T-helper 17 cell (primary cell): ENCODE measurements at regions not wholly inside any gene's neighbourhood (a gene's known extent, or its start where the extent isn't known, plus 50 kb on each side); places are given as distances from the start of the nearest gene placed in this dataset.
A peak's percentile ranks its signal among the peaks of the same experiment; 100 is the strongest.

Experiments used
- ATAC-seq: fragments of 150-1000 bp; cut with Tn5 transposase; 2 replicates; pipeline ENCODE4 v1.10.0; 2021; ENCODE audit warnings: mild to moderate bottlenecking, moderate library complexity
- DNase-seq, 3 donors: peaks; one replicate each; pipeline versions ENCODE4 v3.0.0 to v3.0.0-alpha.2; 2020 to 2021
- H3K9me3 ChIP-seq: one replicate; pipeline ENCODE4 v1.7.0; 2013; ENCODE audit warnings: low read length, mild to moderate bottlenecking; ENCODE audit not compliant: control insufficient read depth, poor library complexity, severe bottlenecking
- H3K27ac Mint-ChIP-seq: one replicate; pipeline ENCODE4 v1.8.0; 2022; ENCODE audit warnings: mild to moderate bottlenecking, moderate library complexity, mixed read lengths
- H3K27me3 Mint-ChIP-seq: one replicate; pipeline ENCODE4 v1.8.0; 2022; ENCODE audit warnings: mixed read lengths
- H3K36me3 Mint-ChIP-seq: one replicate; pipeline ENCODE4 v1.8.0; 2022; ENCODE audit warnings: low read depth, mixed read lengths
- H3K4me1 Mint-ChIP-seq: one replicate; pipeline ENCODE4 v1.8.0; 2022; ENCODE audit warnings: mild to moderate bottlenecking, mixed read lengths
- H3K4me3 Mint-ChIP-seq: one replicate; pipeline ENCODE4 v1.8.0; 2022; ENCODE audit warnings: mild to moderate bottlenecking, moderate library complexity, mixed read lengths

DNA sequence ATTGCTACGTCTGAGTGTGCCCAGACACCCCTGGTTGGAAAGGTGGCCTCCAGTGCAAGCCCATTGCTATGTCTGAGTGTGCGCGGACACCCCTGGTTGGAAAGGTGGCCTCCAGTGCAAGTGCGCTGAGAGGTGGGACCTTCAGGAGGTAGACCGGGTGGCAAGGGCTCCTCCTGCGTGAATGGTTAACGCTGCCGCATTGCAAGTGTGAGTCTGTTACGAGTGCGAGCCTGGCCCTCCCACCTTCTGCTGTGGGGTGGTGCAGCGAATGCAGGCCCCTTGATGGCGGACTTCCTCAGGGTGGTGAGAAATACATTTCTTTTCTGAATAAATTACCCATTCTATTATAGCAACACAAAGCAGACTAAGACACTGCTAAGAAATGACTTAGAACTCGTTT lies 208.8 kb downstream of the DLL1 start:
- H3K36me3 Mint-ChIP-seq = no peaks in the 10 kb centered on the region
- H3K4me3 Mint-ChIP-seq = no peak overlapping the region
- H3K9me3 ChIP-seq = no peaks in the 10 kb centered on the region
- no peaks in the 10 kb centered on the region for H3K27me3 Mint-ChIP-seq
- H3K4me1 Mint-ChIP-seq = peaks cover 10% of the 10 kb centered on the region
- ATAC-seq (no peak), DNase-seq (peak in 1 of 3 donors; percentile 5)
- H3K27ac Mint-ChIP-seq = no peak overlapping the region

DNA sequence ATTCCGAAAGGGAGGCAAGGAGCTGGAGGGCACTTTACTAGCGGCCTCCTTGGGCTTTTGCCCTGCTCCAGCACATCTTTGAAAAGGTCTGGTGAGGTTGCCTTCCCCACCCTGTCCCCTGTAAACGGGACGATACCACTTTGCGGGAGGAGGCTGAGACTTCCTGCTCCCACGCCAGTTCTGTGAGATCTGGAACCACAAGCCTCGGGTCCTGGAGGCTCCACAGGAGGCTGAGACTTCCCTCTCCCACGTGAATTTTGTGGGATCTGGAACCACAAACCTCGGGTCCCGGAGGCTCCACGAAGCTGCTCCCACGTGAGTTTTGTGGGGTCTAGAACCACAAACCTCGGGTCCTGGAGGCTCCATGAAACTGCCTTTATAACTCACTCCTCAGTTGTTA lies 209.3 kb downstream of the DLL1 start:
- Mint-ChIP-seq H3K27ac (no peak overlapping the region), H3K36me3 (no peaks in the 10 kb centered on the region), H3K4me3 (no peak overlapping the region), H3K27me3 (no peaks in the 10 kb centered on the region), H3K4me1 (peaks cover 10% of the 10 kb centered on the region)
- no peak for ATAC-seq
- peak in 1 of 3 donors; percentile 5 for DNase-seq
- H3K9me3 ChIP-seq = no peaks in the 10 kb centered on the region

DNA sequence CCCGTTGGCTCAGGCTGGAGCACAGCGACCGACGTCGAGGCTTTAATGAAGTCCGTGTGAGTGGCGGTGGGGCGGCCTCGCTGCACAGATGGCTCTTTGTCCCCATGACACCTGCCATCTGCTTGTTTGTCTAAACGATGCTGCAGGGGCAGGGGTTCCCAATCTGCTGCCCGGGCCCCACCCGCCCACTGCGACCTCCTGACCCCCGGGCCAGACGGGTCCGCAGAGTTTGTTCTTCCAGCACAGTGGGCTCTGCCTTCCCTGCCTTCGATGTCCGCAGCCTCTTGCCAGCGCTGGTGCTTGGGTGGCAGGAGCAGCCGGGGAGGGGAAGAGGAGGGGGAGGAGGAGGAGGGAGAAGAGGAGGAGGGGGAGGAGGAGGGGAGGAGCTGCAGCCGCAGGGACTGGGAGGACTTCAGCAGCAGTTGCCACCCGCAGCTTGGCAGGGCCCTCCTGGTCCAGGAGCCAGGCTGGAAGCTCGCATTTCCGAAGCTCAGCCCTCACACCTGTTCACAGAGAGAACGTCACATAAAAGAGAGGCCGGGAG lies 210.0 kb downstream of the DLL1 start:
- peak in 1 of 3 donors; percentile 3 for DNase-seq

DNA sequence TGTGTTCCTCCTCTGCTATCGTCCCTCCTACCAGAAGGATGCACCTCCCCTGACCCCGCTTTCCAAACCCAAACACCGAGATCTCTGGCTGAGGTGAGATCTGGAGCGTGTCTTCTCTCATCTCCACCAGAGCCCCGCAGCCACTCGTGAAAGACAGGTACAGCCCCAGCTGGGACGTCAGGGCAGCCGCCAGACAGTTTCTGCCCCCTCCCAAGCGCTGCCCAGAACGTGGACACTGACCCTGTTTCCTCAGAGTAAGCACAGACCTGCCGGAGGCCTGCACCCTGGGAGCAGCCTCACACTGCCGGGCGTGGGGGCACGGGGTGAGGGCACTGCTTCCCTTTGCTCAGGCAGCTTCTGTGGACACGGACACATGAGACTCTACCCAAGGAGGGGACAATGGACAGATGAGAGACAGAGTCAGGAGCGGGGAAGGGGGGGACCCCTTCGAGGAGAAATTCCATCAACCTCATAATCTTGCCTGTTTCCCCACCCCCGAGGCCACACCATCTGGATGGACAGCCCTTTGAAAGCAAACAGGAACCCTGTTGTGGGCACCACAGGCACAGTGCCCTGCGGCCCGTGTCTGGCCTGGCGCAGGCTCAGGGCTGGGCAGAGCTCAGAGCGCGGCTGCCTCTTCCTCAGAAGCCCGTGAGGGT lies 210.6 kb downstream of the DLL1 start:
- Mint-ChIP-seq H3K36me3 (no peaks in the 10 kb centered on the region), H3K4me1 (peaks cover 3% of the 10 kb centered on the region), H3K27me3 (no peaks in the 10 kb centered on the region), H3K27ac (no peak overlapping the region), H3K4me3 (no peak overlapping the region)
- H3K9me3 ChIP-seq = no peaks in the 10 kb centered on the region
- no peak for ATAC-seq
- peak in 1 of 3 donors; percentile 2 for DNase-seq

More for the DNA sequence above, 210.0 kb downstream of the DLL1 start:
- no peaks in the 10 kb centered on the region for H3K36me3 Mint-ChIP-seq
- no peaks in the 10 kb centered on the region for H3K27me3 Mint-ChIP-seq
- no peaks in the 10 kb centered on the region for H3K9me3 ChIP-seq
- ATAC-seq = no peak
- no peak overlapping the region for H3K4me3 Mint-ChIP-seq
- H3K27ac Mint-ChIP-seq = no peak overlapping the region
- H3K4me1 Mint-ChIP-seq = peaks cover 5% of the 10 kb centered on the region

DNA sequence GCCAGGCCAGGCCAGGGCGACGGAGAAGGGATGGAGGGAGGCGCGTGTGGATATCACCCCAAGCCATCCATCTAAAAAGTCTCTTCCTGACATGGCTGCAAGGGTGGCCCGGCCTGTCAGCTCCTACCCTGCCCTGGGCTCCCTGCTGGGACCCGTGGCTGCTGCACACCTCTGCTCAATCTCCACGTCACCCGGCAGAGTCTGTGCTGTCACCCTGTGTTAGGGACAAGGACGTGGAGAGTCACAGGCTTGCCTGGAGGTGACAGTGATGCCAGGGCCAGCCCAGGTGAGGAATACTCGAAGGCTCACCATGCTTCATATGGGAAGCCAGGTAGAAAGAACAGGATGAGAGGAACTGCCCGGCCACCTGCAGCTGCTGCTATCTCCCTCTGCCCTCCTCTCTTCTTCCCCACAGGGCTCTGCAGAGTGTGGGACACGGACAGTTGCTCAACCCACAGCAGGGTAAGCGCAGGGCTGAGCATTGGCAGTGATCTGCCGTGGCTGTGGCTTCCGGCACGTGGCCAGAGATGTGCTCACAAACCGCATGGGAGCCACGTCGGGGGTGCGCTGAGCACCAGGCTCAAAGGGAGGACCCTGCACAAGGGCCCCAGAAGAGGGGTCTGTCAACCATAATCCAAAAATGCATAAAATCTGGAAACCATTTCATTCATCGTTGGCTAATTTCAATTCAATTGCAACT lies 214.3 kb downstream of the DLL1 start:
- no peak for DNase-seq
- Mint-ChIP-seq H3K27ac (no peak overlapping the region), H3K4me1 (no peaks in the 10 kb centered on the region), H3K27me3 (peaks cover 10% of the 10 kb centered on the region), H3K36me3 (no peaks in the 10 kb centered on the region), H3K4me3 (no peak overlapping the region)
- no peaks in the 10 kb centered on the region for H3K9me3 ChIP-seq
- ATAC-seq = no peak

DNA sequence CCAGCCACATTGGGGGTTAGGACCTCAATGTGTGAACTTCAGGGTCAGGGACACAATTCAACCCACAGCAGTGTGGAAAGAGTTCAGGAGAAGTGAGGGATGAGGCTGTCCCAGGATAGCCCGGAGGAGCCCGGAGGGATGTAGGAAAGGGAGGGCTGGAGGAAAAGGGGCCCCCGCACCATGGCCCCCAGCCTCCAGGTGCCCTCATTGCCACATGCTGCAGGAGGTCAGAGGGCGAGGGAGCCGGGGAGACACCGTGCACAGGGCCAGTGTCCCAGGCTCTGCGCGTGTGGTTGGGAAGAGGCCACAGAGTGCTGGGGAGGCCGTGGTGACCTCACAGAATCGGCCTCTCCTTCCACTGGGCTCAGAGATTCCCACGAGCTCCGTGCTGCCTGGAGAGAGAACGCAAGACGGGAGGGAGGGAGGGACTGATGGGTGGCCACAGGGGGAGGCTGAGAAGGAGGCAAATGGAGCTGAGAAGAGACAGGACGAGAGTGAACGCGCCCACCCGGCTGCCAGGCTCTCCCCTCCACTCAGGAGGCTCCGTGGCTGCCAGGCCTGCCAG lies 215.1 kb downstream of the DLL1 start:
- no peak overlapping the region for H3K27ac Mint-ChIP-seq
- H3K36me3 Mint-ChIP-seq = no peaks in the 10 kb centered on the region
- no peaks in the 10 kb centered on the region for H3K4me1 Mint-ChIP-seq
- H3K27me3 Mint-ChIP-seq = peaks cover 10% of the 10 kb centered on the region
- H3K4me3 Mint-ChIP-seq = no peak overlapping the region
- ATAC-seq (no peak), DNase-seq (no peak)
- H3K9me3 ChIP-seq = no peaks in the 10 kb centered on the region

DNA sequence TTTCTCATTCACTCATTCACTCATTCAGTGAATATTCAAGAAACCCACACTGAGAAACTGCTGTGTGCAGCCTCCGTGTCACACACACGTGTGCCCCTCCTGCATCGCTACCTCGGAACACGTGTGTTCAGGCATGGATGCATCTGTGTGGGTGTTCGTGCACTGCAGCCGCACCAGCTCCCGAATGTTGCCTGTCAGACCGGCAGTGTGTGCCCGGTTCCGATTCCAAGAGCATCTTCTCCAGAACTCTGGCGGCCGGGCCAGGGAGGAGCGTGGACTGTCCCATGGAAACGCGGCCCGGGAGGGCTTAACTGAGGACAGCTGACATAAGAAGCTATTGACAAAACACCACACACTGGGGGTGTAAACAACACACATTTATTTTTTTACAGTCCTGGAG lies 216.0 kb downstream of the DLL1 start:
- H3K27me3 Mint-ChIP-seq = peaks cover 10% of the 10 kb centered on the region
- H3K36me3 Mint-ChIP-seq = no peaks in the 10 kb centered on the region
- peaks cover 3% of the 10 kb centered on the region for H3K9me3 ChIP-seq
- H3K27ac Mint-ChIP-seq = no peak overlapping the region
- no peak overlapping the region for H3K4me3 Mint-ChIP-seq
- no peak for DNase-seq
- no peaks in the 10 kb centered on the region for H3K4me1 Mint-ChIP-seq
- ATAC-seq = no peak

DNA sequence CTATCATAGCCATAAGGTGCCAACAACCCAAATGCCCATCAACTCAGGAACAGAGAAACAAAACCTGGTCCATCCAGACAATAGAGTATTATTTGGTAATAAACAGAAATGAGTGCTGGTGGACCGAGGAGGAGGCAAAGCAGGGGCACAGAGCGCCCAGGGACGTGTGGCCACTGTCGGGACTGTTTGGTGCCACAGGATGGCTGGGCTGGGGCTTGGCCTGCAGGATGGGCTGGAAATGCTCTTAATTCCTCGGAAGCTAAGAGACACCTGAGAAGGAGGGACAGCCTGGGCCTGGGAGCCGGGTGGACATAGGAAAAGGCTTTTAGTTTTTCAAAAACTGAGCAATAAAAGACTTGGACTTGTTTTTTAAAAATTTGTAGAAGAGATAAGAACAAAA lies 216.4 kb downstream of the DLL1 start:
- Mint-ChIP-seq H3K27ac (no peak overlapping the region), H3K4me3 (no peak overlapping the region), H3K27me3 (peaks cover 10% of the 10 kb centered on the region), H3K4me1 (no peaks in the 10 kb centered on the region), H3K36me3 (no peaks in the 10 kb centered on the region)
- ATAC-seq (no peak), DNase-seq (no peak)
- H3K9me3 ChIP-seq = peaks cover 5% of the 10 kb centered on the region

DNA sequence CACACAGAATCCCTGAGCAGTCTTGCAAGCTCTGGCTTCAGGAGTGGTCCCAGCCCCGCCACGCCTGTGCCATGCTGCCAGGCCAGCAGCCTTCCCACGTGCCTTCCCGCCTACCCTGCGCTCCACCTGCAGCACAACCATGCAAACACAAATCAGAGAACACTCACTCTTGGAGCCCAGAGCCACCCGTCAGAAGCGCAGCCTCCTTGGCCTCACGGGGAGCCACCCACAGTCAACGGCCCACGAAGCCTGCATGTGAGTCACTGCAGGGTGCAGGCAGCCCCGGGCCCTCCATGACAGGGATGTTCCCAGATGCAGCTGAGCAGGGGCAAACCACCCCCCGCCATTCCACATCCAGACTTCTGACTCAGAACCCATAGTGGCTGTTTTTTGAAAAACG lies 217.0 kb downstream of the DLL1 start:
- Mint-ChIP-seq H3K27ac (peak overlapping the region; percentile 46), H3K4me1 (no peaks in the 10 kb centered on the region), H3K4me3 (no peak overlapping the region), H3K27me3 (peaks cover 10% of the 10 kb centered on the region), H3K36me3 (no peaks in the 10 kb centered on the region)
- peaks cover 5% of the 10 kb centered on the region for H3K9me3 ChIP-seq
- ATAC-seq (no peak), DNase-seq (no peak)

DNA sequence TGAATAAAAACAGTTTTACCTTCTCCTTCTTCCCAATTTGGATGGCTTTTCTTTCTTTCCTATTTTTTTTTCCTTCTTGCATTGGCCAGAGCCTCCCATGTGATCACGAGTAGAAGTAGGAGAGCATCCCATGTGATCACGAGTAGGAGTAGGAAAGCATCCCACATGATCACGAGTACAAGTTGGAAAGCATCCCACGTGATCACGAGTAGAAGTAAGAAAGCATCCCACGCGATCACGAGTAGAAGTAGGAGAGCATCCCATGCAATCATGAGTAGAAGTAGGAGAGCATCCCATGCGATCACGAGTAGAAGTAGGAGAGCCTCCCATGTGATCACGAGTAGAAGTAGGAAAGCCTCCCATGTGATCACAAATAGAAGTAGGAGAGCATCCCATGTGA lies 218.6 kb downstream of the DLL1 start:
- Mint-ChIP-seq H3K27ac (no peak overlapping the region), H3K36me3 (no peaks in the 10 kb centered on the region), H3K4me1 (no peaks in the 10 kb centered on the region), H3K27me3 (peaks cover 16% of the 10 kb centered on the region), H3K4me3 (no peak overlapping the region)
- H3K9me3 ChIP-seq = peaks cover 5% of the 10 kb centered on the region
- DNase-seq (no peak), ATAC-seq (no peak)

DNA sequence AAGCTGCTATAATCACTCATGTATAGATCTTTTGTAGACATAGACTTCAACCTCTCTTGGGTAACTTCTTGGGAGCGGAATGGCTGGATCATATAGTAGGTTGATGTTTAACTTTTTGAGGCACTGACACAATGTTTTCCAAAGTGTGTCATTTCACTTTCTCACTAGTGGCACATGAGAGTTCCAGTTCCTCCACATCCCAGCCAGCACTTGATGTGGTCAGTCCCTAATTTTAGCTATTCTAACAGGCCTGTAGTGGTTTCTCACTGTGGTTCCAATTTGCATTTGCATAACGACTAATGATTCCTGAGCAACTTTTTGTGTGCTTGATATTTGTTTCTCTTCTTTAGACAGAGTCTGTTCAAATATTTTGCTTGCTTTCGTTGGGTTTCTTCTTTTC lies 221.3 kb downstream of the DLL1 start:
- peaks cover 5% of the 10 kb centered on the region for H3K9me3 ChIP-seq
- peaks cover 18% of the 10 kb centered on the region for H3K27me3 Mint-ChIP-seq
- H3K27ac Mint-ChIP-seq = no peak overlapping the region
- H3K36me3 Mint-ChIP-seq = no peaks in the 10 kb centered on the region
- H3K4me1 Mint-ChIP-seq = no peaks in the 10 kb centered on the region
- no peak overlapping the region for H3K4me3 Mint-ChIP-seq
- ATAC-seq = no peak
- DNase-seq = no peak

DNA sequence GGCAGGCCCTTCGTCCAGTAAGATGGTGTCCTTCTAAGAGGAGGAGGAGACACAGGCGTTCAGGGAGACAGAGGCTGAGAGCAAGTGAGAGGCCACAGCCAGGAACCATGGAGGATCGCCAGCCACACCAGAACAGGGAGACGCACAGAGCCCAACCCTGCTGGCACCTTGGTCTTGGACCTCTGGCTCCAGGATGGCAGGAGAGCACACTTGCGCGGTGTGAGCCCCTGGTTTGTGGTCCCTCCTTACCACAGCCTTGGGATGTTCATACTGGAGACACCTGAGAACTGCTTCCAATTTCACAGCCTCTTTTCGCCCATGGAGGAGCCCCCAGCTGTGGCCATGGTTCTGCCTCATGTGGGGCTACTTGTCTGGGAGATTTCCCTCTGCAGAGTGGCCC lies 222.4 kb downstream of the DLL1 start:
- Mint-ChIP-seq H3K27me3 (peaks cover 13% of the 10 kb centered on the region), H3K4me3 (no peak overlapping the region), H3K36me3 (no peaks in the 10 kb centered on the region), H3K4me1 (no peaks in the 10 kb centered on the region), H3K27ac (no peak overlapping the region)
- H3K9me3 ChIP-seq = peaks cover 5% of the 10 kb centered on the region
- ATAC-seq (no peak), DNase-seq (no peak)

DNA sequence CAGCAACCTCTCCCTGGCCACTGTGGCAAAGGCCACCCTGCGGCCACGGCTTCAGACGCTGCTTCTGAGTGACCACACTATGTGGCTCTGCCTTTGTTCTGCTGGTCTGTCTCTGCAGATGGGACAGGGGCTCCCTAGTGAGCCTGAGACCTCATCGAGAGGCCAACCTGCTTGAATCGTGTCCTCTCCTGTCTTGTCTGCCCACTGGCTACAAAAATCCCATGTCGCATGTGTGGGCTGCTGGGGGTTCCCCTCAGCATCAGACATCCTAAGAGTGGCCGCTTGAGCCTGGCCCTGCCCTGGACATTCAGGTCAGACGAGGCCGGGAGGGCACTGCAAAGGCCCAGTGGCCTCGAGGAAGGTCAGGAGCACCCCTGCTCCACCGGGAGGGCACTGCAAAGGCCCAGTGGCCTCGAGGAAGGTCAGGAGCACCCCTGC lies 222.9 kb downstream of the DLL1 start:
- H3K4me1 Mint-ChIP-seq = no peaks in the 10 kb centered on the region
- DNase-seq (no peak), ATAC-seq (no peak)
- H3K36me3 Mint-ChIP-seq = no peaks in the 10 kb centered on the region
- peaks cover 13% of the 10 kb centered on the region for H3K27me3 Mint-ChIP-seq
- no peak overlapping the region for H3K27ac Mint-ChIP-seq
- H3K9me3 ChIP-seq = peaks cover 5% of the 10 kb centered on the region
- H3K4me3 Mint-ChIP-seq = no peak overlapping the region
